ENCODE measurements at regions not wholly inside any gene's neighbourhood (a gene's known extent, or its start where the extent isn't known, plus 50 kb on each side); places are given as distances from the start of the nearest gene placed in this dataset.

DNA sequence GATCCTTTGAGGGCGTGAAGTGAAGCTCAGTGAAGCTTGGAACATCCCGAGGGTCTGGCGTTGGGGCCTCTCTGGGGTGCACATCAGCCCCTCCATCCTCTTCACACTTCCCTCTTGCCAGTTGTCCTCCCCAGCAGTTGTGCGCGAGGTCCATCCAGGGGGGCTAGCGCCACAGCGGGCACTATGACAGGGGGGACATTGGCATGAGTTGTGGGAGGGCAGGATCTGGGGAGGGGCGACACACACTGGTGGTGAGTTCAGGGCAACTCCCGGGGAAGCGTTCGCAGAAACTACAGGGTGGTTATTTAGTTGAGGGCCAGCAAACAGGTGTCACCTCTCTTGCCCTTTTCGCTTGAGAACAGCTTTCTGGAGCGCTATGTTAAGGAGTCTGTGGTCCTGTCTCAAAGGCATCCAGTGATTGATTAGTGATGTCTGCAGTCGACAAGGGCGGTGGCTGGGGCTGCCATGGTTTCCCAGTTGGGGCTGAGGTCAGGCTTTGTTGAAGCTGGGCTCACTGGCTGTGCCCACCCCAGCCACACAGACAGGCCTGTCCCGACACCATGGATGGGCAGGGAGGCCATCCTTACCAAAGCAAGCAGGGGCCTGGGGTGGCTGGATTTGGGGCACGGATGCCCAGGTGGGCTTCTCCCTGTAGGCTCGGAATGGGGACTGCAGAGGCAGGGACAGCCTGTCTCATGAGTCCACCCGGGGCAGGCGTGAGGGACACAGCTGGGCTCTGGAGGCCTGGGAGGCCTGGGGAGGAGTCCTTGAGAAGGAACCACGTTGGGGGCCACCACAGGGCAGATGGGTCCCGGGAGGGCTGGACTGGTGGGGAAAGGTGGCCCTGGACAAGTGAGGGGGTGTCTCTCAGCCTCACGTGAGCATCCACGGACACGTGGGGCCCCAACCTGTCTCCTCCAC is 59.4 kb downstream of the UNCX start:
- no peaks in the 10 kb centered on the region for H3K4me1 ChIP-seq (ENCODE audit: low read depth, poor library complexity, severe bottlenecking)
- H4K20me1 ChIP-seq (ENCODE audit: insufficient read depth): no peaks in the 10 kb centered on the region
- no peak overlapping the region for H2AFZ ChIP-seq (ENCODE audit: low read depth)
- H3K36me3 ChIP-seq (ENCODE audit: insufficient read depth): no peaks in the 10 kb centered on the region
- TF ChIP-seq, protein P1, sequence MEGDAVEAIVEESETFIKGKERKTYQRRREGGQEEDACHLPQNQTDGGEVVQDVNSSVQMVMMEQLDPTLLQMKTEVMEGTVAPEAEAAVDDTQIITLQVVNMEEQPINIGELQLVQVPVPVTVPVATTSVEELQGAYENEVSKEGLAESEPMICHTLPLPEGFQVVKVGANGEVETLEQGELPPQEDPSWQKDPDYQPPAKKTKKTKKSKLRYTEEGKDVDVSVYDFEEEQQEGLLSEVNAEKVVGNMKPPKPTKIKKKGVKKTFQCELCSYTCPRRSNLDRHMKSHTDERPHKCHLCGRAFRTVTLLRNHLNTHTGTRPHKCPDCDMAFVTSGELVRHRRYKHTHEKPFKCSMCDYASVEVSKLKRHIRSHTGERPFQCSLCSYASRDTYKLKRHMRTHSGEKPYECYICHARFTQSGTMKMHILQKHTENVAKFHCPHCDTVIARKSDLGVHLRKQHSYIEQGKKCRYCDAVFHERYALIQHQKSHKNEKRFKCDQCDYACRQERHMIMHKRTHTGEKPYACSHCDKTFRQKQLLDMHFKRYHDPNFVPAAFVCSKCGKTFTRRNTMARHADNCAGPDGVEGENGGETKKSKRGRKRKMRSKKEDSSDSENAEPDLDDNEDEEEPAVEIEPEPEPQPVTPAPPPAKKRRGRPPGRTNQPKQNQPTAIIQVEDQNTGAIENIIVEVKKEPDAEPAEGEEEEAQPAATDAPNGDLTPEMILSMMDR (conservative IDR thresholded peaks at IDR 0.05; ENCODE audit: low read depth, low read length): no peak
- peaks cover 63% of the 10 kb centered on the region for H3K27me3 ChIP-seq (ENCODE audit: insufficient read depth, low read depth)
- H3K4me2 ChIP-seq: no peak overlapping the region
- no peak overlapping the region for H3K27ac ChIP-seq
- no peak overlapping the region for H3K9ac ChIP-seq
- no peak overlapping the region for H3K4me3 ChIP-seq (IDR thresholded peaks at IDR 0.05; ENCODE audit: insufficient read depth, low read depth, low read length)
- H3K79me2 ChIP-seq (ENCODE audit: insufficient read depth, low read depth): no peaks in the 10 kb centered on the region

DNA sequence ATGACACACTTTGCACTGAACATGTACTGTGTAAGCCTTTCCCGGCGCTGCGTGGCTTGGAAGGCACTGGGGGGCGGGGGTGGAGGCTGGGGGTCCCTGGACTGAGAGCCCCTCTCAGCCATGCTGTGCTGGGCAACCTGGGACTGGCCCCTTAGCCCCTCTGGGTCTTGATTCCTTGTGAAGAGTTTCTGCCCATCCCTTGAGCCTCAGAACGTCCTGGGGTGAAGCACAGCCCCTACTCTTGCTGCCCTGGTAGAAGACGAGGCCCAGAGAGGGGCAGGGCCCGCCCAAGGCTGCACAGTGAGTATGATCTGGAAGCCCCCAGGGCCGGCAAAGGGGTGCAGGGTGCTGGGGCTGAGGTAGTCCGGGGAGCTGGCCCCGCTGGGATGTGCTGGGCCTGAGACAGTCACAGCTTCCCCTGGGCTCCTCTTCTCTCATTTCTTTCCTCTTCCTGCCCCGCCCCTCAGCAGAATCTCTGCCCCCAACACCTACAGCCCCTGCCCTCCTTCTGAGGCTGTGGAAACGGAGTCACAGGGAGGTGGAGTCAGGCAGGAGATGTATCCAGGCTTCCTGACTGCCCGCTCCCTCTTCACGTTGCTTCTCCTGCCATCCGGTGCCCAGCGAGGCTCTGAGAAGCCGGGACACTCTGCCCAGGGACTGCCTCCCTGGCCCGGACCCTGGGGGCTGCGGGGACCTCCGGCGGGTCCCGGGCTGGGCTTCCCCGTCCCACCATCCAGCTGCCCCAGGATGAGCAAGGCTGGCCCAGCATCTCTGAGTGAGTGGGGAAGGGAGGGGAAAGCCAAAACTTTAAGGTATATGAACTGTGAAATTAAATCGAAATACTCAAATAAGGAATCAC is 60.5 kb downstream of the UNCX start:
- H3K27me3 ChIP-seq (ENCODE audit: insufficient read depth, low read depth): peaks cover 61% of the 10 kb centered on the region
- TF ChIP-seq, protein P1 (conservative IDR thresholded peaks at IDR 0.05; ENCODE audit: low read depth, low read length): no peak

GRCh38 chr7:1293950-1294411 is 61.3 kb downstream of the UNCX start:
- no peaks in the 10 kb centered on the region for H4K20me1 ChIP-seq (ENCODE audit: insufficient read depth)
- no peak overlapping the region for H3K27ac ChIP-seq
- no peak overlapping the region for H2AFZ ChIP-seq (ENCODE audit: low read depth)
- TF ChIP-seq, protein P1 (conservative IDR thresholded peaks at IDR 0.05; ENCODE audit: low read depth, low read length): no peak
- no peak overlapping the region for H3K4me3 ChIP-seq (IDR thresholded peaks at IDR 0.05; ENCODE audit: insufficient read depth, low read depth, low read length)
- H3K4me1 ChIP-seq (ENCODE audit: low read depth, poor library complexity, severe bottlenecking): no peaks in the 10 kb centered on the region
- H3K27me3 ChIP-seq (ENCODE audit: insufficient read depth, low read depth): peaks cover 58% of the 10 kb centered on the region
- no peaks in the 10 kb centered on the region for H3K36me3 ChIP-seq (ENCODE audit: insufficient read depth)
- no peak overlapping the region for H3K4me2 ChIP-seq
- H3K9ac ChIP-seq: no peak overlapping the region
- no peaks in the 10 kb centered on the region for H3K79me2 ChIP-seq (ENCODE audit: insufficient read depth, low read depth)

More for the DNA sequence above, 60.5 kb downstream of the UNCX start:
- H2AFZ ChIP-seq (ENCODE audit: low read depth): no peak overlapping the region
- no peaks in the 10 kb centered on the region for H3K79me2 ChIP-seq (ENCODE audit: insufficient read depth, low read depth)
- no peak overlapping the region for H3K27ac ChIP-seq
- no peak overlapping the region for H3K4me3 ChIP-seq (IDR thresholded peaks at IDR 0.05; ENCODE audit: insufficient read depth, low read depth, low read length)
- H3K4me1 ChIP-seq (ENCODE audit: low read depth, poor library complexity, severe bottlenecking): no peaks in the 10 kb centered on the region
- no peaks in the 10 kb centered on the region for H4K20me1 ChIP-seq (ENCODE audit: insufficient read depth)
- no peak overlapping the region for H3K4me2 ChIP-seq
- H3K9ac ChIP-seq: no peak overlapping the region
- H3K36me3 ChIP-seq (ENCODE audit: insufficient read depth): no peaks in the 10 kb centered on the region

- no peak overlapping the region for H3K27ac ChIP-seq
- peaks cover 58% of the 10 kb centered on the region; the same call in 1 of the 2 replicates for H3K27me3 ChIP-seq (ENCODE audit: insufficient read depth, low read depth)
- no peak overlapping the region for H3K4me3 ChIP-seq (IDR thresholded peaks at IDR 0.05; ENCODE audit: insufficient read depth, low read depth, low read length)
- no peaks in the 10 kb centered on the region for H4K20me1 ChIP-seq (ENCODE audit: insufficient read depth)
- no peak overlapping the region for H3K9ac ChIP-seq
- H2AFZ ChIP-seq (ENCODE audit: low read depth): no peak overlapping the region
- TF ChIP-seq, protein P1 (conservative IDR thresholded peaks at IDR 0.05; ENCODE audit: low read depth, low read length): no peak
- H3K79me2 ChIP-seq (ENCODE audit: insufficient read depth, low read depth): no peaks in the 10 kb centered on the region
- no peak overlapping the region for H3K4me2 ChIP-seq
- no peaks in the 10 kb centered on the region for H3K4me1 ChIP-seq (ENCODE audit: low read depth, poor library complexity, severe bottlenecking)
- no peaks in the 10 kb centered on the region for H3K36me3 ChIP-seq (ENCODE audit: insufficient read depth)
These were observed 63.2 kb downstream of the UNCX start for GRCh38 chr7:1295776-1296355.
